Activated CD4-positive, alpha-beta T cell treated with anti-CD3 and anti-CD28 coated beads for 36 hours (primary cell): ENCODE measurements at regions not wholly inside any gene's neighbourhood (a gene's known extent, or its start where the extent isn't known, plus 50 kb on each side); places are given as distances from the start of the nearest gene placed in this dataset.

ENCODE experiments used
- ATAC-seq: fragments of 200-7000 bp; cut with Tn5 transposase; one replicate; pipeline ENCODE4 v1.10.0; 2021; ENCODE audit warnings: mild to moderate bottlenecking, moderate library complexity
- CTCF ChIA-PET: fragments of 350-600 bp; sonication (Branson Sonifier 250); formaldehyde crosslinking; loops from one replicate; lab custom pipeline; 2021; ENCODE audit warnings: antibody characterized with exemption; lab: Charles Lee
- POLR2A ChIA-PET: fragments of 350-600 bp; sonication (Branson Sonifier 250); formaldehyde crosslinking; loops from one replicate; lab custom pipeline; 2021; ENCODE audit warnings: antibody characterized with exemption, inconsistent platforms; lab: Charles Lee
- DNase-seq: peaks from one replicate; pipeline ENCODE4 v3.0.0-alpha.2; 2020
- H3K27ac Mint-ChIP-seq: one replicate; pipeline ENCODE4 v1.8.0; 2021; ENCODE audit warnings: mixed read lengths
- H3K27me3 Mint-ChIP-seq: one replicate; pipeline ENCODE4 v1.8.0; 2021; ENCODE audit warnings: mixed read lengths
- H3K36me3 Mint-ChIP-seq: one replicate; pipeline ENCODE4 v1.8.0; 2021; ENCODE audit warnings: low read depth, mixed read lengths
- H3K4me1 Mint-ChIP-seq: one replicate; pipeline ENCODE4 v1.8.0; 2021; ENCODE audit warnings: mixed read lengths
- H3K4me3 Mint-ChIP-seq: one replicate; pipeline ENCODE4 v1.8.0; 2021; ENCODE audit warnings: mild to moderate bottlenecking, moderate library complexity, mixed read lengths
- H3K9me3 Mint-ChIP-seq: one replicate; pipeline ENCODE4 v1.8.0; 2021; ENCODE audit warnings: low read depth, mixed read lengths
- intact Hi-C, 2 experiments: fragments of 100-400 bp; cut with DNase I in 1 of 2; cut with micrococcal nuclease in 1 of 2; formaldehyde crosslinking; loops; one replicate each; pipeline versions ENCODE4 v1.14.2 to v1.15.1; 2022 to 2024; cut with DNase I, micrococcal nuclease

GRCh38 chr12:41881891-41882805 lies 262.5 kb downstream of the GXYLT1 start:
- no peaks in the 10 kb centered on the region for H3K4me1 Mint-ChIP-seq
- H3K27me3 Mint-ChIP-seq: peaks cover 5% of the 10 kb centered on the region
- intact Hi-C loops: no loop called here
- no peak overlapping the region for H3K4me3 Mint-ChIP-seq
- DNase-seq (no peak), ATAC-seq (no peak)
- CTCF ChIA-PET: no interaction called here
- H3K27ac Mint-ChIP-seq: no peak overlapping the region
- POLR2A ChIA-PET: no interaction called here
- H3K9me3 Mint-ChIP-seq: peaks cover under 1% of the 10 kb centered on the region
- H3K36me3 Mint-ChIP-seq: no peaks in the 10 kb centered on the region

- POLR2A ChIA-PET: no interaction called here
- intact Hi-C loops: no loop called here
- Mint-ChIP-seq H3K27me3 (peaks cover 5% of the 10 kb centered on the region), H3K4me3 (no peak overlapping the region), H3K9me3 (peaks cover 9% of the 10 kb centered on the region), H3K36me3 (no peaks in the 10 kb centered on the region), H3K27ac (no peak overlapping the region), H3K4me1 (no peaks in the 10 kb centered on the region)
- DNase-seq (no peak), ATAC-seq (no peak)
- CTCF ChIA-PET: no interaction called here
Measured at GRCh38 chr12:41869432-41869831, 275.2 kb downstream of the GXYLT1 start.

- intact Hi-C loops: no loop called here
- no peaks in the 10 kb centered on the region for H3K36me3 Mint-ChIP-seq
- peaks cover 6% of the 10 kb centered on the region for H3K9me3 Mint-ChIP-seq
- ATAC-seq (no peak), DNase-seq (no peak)
- POLR2A ChIA-PET: no interaction called here
- H3K27me3 Mint-ChIP-seq: peaks cover 5% of the 10 kb centered on the region
- CTCF ChIA-PET: interaction anchor here (0.7 kb wide), 1 partner anchor 47 kb away, joined by 4 read pairs; no protein-coding TSS in a partner anchor
- H3K27ac Mint-ChIP-seq: no peak overlapping the region
- no peak overlapping the region for H3K4me3 Mint-ChIP-seq
- no peaks in the 10 kb centered on the region for H3K4me1 Mint-ChIP-seq
Measured at GRCh38 chr12:41866878-41867430, 277.7 kb downstream of the GXYLT1 start.

GRCh38 chr12:41856228-41856627 lies 288.4 kb downstream of the GXYLT1 start:
- ATAC-seq (no peak), DNase-seq (no peak)
- no peak overlapping the region for H3K4me3 Mint-ChIP-seq
- ChIA-PET CTCF (no interaction called here), POLR2A (no interaction called here)
- intact Hi-C loops: no loop called here
- no peaks in the 10 kb centered on the region for H3K9me3 Mint-ChIP-seq
- no peak overlapping the region for H3K27ac Mint-ChIP-seq
- no peaks in the 10 kb centered on the region for H3K36me3 Mint-ChIP-seq
- peaks cover 3% of the 10 kb centered on the region for H3K27me3 Mint-ChIP-seq
- H3K4me1 Mint-ChIP-seq: no peaks in the 10 kb centered on the region

GRCh38 chr12:41850046-41850445 lies 294.6 kb downstream of the GXYLT1 start:
- intact Hi-C loops: no loop called here
- Mint-ChIP-seq H3K4me1 (no peaks in the 10 kb centered on the region), H3K36me3 (no peaks in the 10 kb centered on the region), H3K4me3 (no peak overlapping the region), H3K27me3 (peaks cover 6% of the 10 kb centered on the region), H3K27ac (no peak overlapping the region), H3K9me3 (no peaks in the 10 kb centered on the region)
- ChIA-PET POLR2A (no interaction called here), CTCF (interaction anchor here (1.0 kb wide), 1 partner anchor 174 kb away, joined by 3 read pairs; no protein-coding TSS in a partner anchor)
- DNase-seq (no peak), ATAC-seq (no peak)

GRCh38 chr12:41846718-41847117 lies 298.0 kb downstream of the GXYLT1 start:
- DNase-seq (no peak), ATAC-seq (no peak)
- Mint-ChIP-seq H3K27me3 (peaks cover 6% of the 10 kb centered on the region), H3K4me1 (no peaks in the 10 kb centered on the region), H3K36me3 (no peaks in the 10 kb centered on the region), H3K27ac (no peak overlapping the region), H3K4me3 (no peak overlapping the region), H3K9me3 (no peaks in the 10 kb centered on the region)
- ChIA-PET POLR2A (no interaction called here), CTCF (no interaction called here)
- intact Hi-C loops: no loop called here

- Mint-ChIP-seq H3K27ac (no peak overlapping the region), H3K36me3 (no peaks in the 10 kb centered on the region), H3K4me3 (no peak overlapping the region), H3K9me3 (no peaks in the 10 kb centered on the region), H3K27me3 (peaks cover 8% of the 10 kb centered on the region), H3K4me1 (no peaks in the 10 kb centered on the region)
- no peak for ATAC-seq
- POLR2A ChIA-PET: no interaction called here
- DNase-seq: no peak
- CTCF ChIA-PET: no interaction called here
- intact Hi-C loops: no loop called here
Measured at GRCh38 chr12:41836416-41836815, 308.3 kb downstream of the GXYLT1 start.

GRCh38 chr12:41835556-41835955 lies 309.1 kb downstream of the GXYLT1 start:
- POLR2A ChIA-PET: no interaction called here
- intact Hi-C loops: no loop called here
- Mint-ChIP-seq H3K27me3 (peaks cover 8% of the 10 kb centered on the region), H3K4me1 (no peaks in the 10 kb centered on the region), H3K36me3 (no peaks in the 10 kb centered on the region), H3K9me3 (no peaks in the 10 kb centered on the region), H3K27ac (no peak overlapping the region), H3K4me3 (no peak overlapping the region)
- CTCF ChIA-PET: interaction anchor here (0.6 kb wide), 1 partner anchor 1286 kb away, joined by 3 read pairs; no protein-coding TSS in a partner anchor
- no peak for ATAC-seq
- DNase-seq: no peak

GRCh38 chr12:41819948-41820347 lies 324.7 kb downstream of the GXYLT1 start:
- Mint-ChIP-seq H3K9me3 (no peaks in the 10 kb centered on the region), H3K27me3 (no peaks in the 10 kb centered on the region), H3K4me3 (no peak overlapping the region), H3K27ac (no peak overlapping the region), H3K4me1 (no peaks in the 10 kb centered on the region), H3K36me3 (no peaks in the 10 kb centered on the region)
- DNase-seq (no peak), ATAC-seq (no peak)
- intact Hi-C loops: no loop called here
- ChIA-PET CTCF (no interaction called here), POLR2A (no interaction called here)

GRCh38 chr12:41804026-41804425 lies 340.6 kb downstream of the GXYLT1 start:
- Mint-ChIP-seq H3K4me1 (no peaks in the 10 kb centered on the region), H3K9me3 (no peaks in the 10 kb centered on the region), H3K27me3 (no peaks in the 10 kb centered on the region), H3K27ac (no peak overlapping the region), H3K4me3 (no peak overlapping the region), H3K36me3 (no peaks in the 10 kb centered on the region)
- intact Hi-C loops: no loop called here
- ATAC-seq: no peak
- no peak for DNase-seq
- ChIA-PET CTCF (no interaction called here), POLR2A (no interaction called here)

GRCh38 chr12:41802803-41803202 lies 341.9 kb downstream of the GXYLT1 start:
- H3K9me3 Mint-ChIP-seq: no peaks in the 10 kb centered on the region
- no peaks in the 10 kb centered on the region for H3K27me3 Mint-ChIP-seq
- ChIA-PET POLR2A (no interaction called here), CTCF (no interaction called here)
- no peaks in the 10 kb centered on the region for H3K36me3 Mint-ChIP-seq
- no peak overlapping the region for H3K4me3 Mint-ChIP-seq
- DNase-seq (no peak), ATAC-seq (no peak)
- intact Hi-C loops: no loop called here
- no peaks in the 10 kb centered on the region for H3K4me1 Mint-ChIP-seq
- no peak overlapping the region for H3K27ac Mint-ChIP-seq

GRCh38 chr12:41801261-41801660 lies 343.4 kb downstream of the GXYLT1 start:
- ATAC-seq: no peak
- H3K4me3 Mint-ChIP-seq: no peak overlapping the region
- no peak overlapping the region for H3K27ac Mint-ChIP-seq
- no peaks in the 10 kb centered on the region for H3K27me3 Mint-ChIP-seq
- no peaks in the 10 kb centered on the region for H3K36me3 Mint-ChIP-seq
- intact Hi-C loops: no loop called here
- H3K9me3 Mint-ChIP-seq: no peaks in the 10 kb centered on the region
- H3K4me1 Mint-ChIP-seq: no peaks in the 10 kb centered on the region
- no peak for DNase-seq
- ChIA-PET CTCF (no interaction called here), POLR2A (no interaction called here)
